ENCODE measurements at regions not wholly inside any gene's neighbourhood (a gene's known extent, or its start where the extent isn't known, plus 50 kb on each side); places are given as distances from the start of the nearest gene placed in this dataset.
A peak's percentile ranks its signal among the peaks of the same experiment; 100 is the strongest.

GRCh38 chr1:232244426-232244825, 385.5 kb downstream of the SIPA1L2 start:
- no peak for DNase-seq (ENCODE audit: low spot score)

DNA sequence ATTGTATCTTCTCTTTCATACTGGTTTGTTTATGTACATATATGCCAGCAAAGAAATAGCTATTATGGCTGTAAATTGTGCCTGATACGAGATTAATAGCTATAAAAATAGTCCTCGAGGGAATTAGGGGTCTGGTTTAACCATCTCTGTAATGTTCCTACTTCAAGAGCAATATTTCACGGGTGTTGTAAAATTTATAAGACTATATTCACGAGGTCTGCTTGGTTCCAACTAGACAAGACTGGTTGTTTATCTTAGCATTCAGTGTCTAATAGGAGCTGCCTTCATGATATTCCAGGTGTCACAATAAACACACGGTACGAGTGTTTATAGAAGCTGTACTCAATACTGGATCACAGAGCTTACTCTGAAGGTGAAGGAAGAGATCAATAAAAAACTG, 389.9 kb downstream of the SIPA1L2 start:
- DNase-seq (ENCODE audit: low spot score) = no peak

DNA sequence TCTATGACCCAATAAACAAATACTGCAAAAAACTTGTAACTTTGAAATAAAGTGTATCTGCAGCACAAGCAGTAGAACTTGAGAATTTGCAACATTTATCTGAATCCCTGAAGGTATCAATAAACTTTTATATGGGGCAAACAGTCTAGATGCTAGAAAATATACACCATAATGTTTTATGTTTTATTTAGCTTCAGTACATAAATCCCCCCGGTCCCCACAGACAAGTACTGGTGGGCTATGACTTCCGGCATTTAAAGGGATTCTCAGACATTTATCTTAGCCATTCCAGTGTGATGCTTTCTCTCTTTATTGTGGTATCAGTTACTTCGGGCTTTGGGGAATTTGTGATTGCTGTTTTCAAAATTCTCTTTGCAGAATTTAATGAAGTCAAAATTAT, 390.4 kb downstream of the SIPA1L2 start:
- no peak for DNase-seq (ENCODE audit: low spot score)

GRCh38 chr1:232238009-232238408, 391.9 kb downstream of the SIPA1L2 start:
- no peak for DNase-seq (ENCODE audit: low spot score)

DNA sequence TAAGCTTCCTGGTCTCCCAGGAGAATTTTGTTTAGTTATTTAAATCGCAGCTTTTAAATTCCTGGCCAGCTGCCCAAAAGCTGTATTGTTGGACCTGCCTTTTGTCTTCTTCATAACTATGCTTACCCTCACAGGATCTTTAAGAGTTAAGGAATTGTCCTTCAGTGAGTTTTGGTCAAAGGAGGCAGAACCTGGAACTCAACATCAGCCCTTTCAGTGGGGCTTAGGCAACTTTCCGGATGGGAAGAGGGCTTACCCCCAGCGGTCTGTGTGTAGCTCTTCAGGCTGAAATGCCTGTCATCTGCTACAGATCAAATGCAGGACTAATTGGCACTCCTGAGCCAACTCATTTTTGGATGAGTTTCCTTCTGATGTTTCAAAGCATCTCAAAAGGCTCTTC, 402.6 kb downstream of the SIPA1L2 start:
- no peak for DNase-seq (ENCODE audit: low spot score)

DNA sequence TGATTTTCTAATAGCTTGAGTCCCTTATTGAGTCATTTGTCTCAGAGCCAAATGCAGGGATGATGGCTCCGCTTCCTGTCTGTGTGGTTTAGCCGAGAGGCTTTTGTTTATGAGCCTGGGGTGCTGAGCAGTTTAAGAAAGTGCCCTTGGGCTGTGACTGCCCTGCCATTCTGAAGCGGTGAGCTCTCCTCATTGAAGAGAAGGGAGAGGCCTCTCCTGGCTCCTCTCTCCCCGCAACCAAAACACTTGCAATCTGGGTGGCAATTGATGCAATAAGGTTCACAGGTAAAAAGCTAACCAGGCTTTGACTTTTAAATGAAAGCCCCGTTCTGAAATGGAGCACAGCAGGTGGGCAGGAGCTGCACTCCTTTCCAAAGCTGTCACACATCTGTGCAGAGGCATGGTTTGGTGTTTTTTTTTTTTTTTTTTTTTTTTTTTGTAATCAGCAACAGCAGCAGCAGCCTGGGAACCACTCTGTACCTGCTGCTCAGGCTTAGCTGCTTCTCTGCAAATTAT, 403.7 kb downstream of the SIPA1L2 start:
- peak; percentile 42 for DNase-seq (ENCODE audit: low spot score)

DNA sequence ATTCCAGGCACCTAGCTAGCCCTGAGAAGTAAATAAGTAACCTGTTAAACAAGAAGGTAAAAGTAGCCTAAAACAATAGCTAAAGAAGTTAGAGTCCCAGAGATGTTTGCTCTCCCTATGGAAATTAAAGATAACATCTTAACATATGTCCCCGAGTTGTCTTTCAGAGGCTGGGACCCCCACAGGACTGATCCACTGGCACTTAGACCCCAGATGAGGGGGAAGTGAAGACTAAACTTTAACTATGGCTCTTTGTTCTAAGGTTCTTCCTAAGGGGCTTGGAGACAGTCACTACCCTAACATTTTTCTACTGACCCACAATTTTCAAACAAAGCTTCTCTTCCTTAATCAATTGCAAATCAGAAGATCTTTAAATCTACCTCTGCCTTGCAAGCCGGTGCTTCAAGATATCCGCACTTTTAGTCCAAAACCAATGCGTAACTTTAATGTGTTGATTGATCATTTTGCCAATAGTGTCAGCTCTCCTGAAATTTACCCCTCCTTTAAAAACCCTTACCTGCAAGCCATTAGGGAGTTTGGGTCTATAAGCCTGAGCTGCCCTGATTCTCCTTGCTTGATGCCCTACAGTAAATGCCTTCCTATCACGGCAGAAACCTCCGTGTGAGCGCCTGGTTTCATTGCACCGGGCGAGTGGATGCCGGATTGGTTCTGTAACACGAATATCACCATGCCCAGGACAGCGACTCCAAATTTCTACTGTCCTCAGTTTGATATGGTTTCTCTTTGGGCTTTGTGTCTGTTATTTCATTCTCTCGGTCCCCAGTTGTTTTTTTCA, 404.4 kb downstream of the SIPA1L2 start:
- no peak for DNase-seq (ENCODE audit: low spot score)

DNA sequence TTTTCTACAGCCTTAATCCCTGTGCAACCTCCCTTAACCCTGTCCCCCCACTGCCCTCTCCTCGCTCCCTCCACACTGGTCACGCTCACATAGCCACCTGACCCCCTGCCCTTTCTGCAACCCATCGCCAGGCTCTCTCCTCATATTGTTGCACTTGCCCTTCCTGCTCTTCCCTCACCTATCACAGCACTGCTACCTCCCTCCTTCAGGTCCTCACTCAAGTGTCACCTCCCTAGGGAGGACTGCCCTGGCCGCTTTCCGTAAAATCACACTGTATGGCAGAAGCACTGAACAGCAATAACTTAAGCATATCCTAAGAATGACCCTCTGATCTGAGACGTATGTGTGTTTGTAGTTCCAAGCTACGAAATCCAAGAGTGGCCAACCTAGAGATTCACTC, 406.0 kb downstream of the SIPA1L2 start:
- no peak for DNase-seq (ENCODE audit: low spot score)

DNA sequence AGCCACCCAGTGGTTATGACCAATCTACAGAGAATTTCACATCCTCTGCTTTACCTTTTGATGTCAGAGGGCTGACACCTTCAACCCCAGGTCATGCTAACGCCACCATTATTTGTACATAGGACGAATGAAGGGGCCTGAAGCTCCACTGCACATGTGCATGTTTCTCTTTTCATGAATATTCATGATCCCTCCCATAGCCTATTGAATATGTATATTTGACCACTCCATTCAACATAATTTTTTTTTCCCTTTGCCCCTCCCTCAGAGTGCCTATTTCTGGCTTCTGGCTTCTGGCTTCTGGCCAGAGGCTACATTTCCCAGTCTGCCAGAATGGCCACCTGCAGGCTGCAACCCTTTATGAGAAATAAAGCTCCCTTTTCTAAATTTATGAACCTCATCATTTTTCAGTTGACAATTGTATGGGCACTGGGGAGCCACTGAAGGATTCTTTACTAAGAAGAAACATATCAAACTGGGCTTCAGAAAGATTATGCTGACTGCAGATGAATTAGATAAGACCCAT, 406.7 kb downstream of the SIPA1L2 start:
- DNase-seq (ENCODE audit: low spot score) = no peak

- no peak for DNase-seq (ENCODE audit: low spot score)
Measured at GRCh38 chr1:232222614-232223013, 407.3 kb downstream of the SIPA1L2 start.

DNA sequence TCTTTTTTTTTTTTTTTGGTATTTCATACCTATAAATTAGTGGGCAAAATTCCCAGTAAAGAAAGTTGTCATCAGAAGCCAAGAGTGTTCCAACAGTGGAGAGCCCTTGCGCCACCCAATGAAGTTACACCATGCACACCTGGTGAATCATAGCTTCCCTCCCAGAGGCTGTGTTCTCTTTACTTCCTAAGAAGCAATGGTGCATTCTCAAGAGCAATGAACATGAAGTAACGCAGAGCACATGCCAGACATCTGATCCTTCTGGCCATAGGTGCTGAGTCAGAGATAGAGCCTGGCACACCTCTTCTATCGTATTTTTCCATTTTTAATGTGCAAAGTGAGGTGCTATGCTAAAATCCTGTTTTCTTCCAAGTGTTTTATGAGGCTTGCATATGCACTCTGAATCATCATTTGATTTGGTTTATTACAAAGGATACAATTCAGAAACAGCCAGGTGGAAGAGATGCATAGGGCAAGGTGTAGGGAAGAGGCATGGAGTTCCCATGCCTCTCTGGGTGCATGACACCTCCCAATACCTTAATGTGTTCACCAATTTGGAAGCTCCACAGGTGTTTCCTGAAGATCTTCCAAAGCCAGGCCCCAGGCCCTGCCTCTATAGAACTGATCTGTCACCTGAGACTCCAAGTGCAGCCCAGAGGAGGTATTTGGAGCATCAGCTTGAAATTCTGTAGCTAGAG, 408.0 kb downstream of the SIPA1L2 start:
- no peak for DNase-seq (ENCODE audit: low spot score)

- no peak for DNase-seq (ENCODE audit: low spot score)
Measured at GRCh38 chr1:232218955-232219865, 410.7 kb downstream of the SIPA1L2 start.

DNA sequence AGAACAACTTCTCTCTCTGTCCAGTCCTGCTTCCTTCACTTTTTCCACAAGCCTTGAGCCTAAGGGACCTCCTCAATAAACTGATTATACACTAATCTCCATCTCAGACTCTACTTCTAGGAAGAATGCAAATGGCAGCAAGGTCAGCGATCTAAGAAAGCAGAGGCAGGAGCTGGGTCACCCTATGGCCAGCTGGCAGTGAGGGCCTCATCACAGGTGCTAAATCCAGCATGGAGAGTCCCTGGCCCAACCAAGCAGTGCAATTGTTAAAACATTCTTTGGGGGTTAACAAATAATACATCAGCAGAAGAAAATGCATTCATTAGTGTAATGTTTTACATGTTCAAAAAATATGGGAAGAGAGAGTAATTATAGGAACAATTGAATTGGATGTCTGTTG, 416.0 kb downstream of the SIPA1L2 start:
- no peak for DNase-seq (ENCODE audit: low spot score)

- DNase-seq (ENCODE audit: low spot score) = no peak
Measured at GRCh38 chr1:232212253-232212652, 417.7 kb downstream of the SIPA1L2 start.

- no peak for DNase-seq (ENCODE audit: low spot score)
Measured at GRCh38 chr1:232211149-232211548, 418.8 kb downstream of the SIPA1L2 start.

- DNase-seq (ENCODE audit: low spot score) = no peak
Measured at GRCh38 chr1:232209357-232209756, 420.6 kb downstream of the SIPA1L2 start.

DNA sequence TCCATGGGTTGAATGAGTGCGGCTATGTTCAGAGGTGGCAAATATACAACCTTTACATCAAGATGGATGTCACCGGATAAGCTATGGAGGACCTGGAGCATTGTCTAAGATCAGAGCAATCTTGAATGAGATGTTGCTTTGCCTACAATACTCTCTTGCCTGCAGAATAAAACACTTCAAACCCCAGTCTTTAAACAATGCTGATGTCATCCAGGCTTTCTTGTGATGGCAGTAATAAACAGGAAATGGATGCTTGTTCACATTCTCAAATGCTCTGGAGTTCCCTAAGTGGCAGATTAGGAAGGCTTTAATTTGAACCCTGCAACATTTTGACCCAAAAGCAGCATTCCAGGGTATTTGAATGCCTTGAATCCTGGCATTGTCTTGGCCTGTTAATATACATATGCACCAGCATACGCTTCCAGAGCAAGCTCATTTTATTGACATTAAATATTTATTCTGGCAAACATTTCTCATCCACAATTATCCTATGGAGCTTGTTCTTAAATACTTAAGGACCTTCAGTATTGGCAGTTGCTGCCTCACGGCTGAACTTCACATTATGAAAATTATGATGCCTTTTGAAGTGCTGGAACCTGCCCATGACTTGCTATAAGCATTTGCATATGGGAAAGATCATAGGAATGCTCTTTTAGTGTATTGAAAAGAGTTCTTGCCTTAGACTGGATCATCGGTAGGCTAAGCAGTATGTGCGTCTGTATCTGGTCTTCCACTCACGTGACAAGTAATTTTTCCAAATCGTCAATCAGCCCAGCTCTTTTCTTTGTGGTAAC, 422.7 kb downstream of the SIPA1L2 start:
- no peak for DNase-seq (ENCODE audit: low spot score)

DNA sequence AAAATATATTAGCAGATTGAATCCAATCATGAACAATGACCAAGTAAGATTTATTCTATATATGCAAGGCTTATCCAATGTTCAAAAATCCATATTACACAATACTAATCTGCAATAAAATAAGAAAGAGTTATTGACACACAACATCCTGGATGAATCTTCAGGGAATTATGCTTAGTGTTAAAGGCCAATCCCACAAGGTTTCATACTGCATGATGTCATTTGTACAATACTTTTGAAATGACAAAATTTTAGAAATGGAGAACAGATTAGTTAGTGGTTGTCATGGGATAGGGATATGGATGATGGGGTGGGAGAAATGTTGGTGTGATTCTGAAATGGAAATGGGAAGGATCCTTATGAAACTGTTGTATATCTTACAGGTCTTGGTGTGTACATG, 425.7 kb downstream of the SIPA1L2 start:
- no peak for DNase-seq (ENCODE audit: low spot score)

- DNase-seq (ENCODE audit: low spot score) = no peak
Measured at GRCh38 chr1:232201024-232201423, 428.9 kb downstream of the SIPA1L2 start.

- no peak for DNase-seq (ENCODE audit: low spot score)
Measured at GRCh38 chr1:232196042-232196441, 433.9 kb downstream of the SIPA1L2 start.

GRCh38 chr1:232194424-232194823, 435.5 kb downstream of the SIPA1L2 start:
- DNase-seq (ENCODE audit: low spot score) = no peak

Measured in CD4-positive, alpha-beta T cell treated with Interleukin-6 at 100 ng/mL for 8 hours (primary cell).